ENCODE measurements at regions not wholly inside any gene's neighbourhood (a gene's known extent, or its start where the extent isn't known, plus 50 kb on each side); places are given as distances from the start of the nearest gene placed in this dataset.

GRCh38 chr11:131253142-131253655 lies 117.2 kb upstream of the NTM start:
- FAIRE-seq, result no peak
- no peak for TF ChIP-seq CTCF (IDR thresholded peaks at IDR 0.05; ENCODE audit: insufficient read depth, missing control alignments)
- DNase-seq (ENCODE audit: insufficient read length, low spot score), result no peak

GRCh38 chr11:131253656-131254151 lies 116.7 kb upstream of the NTM start:
- TF ChIP-seq CTCF (IDR thresholded peaks at IDR 0.05; ENCODE audit: insufficient read depth, missing control alignments), result no peak
- no peak for DNase-seq (ENCODE audit: insufficient read length, low spot score)
- FAIRE-seq, result no peak

- no peak for FAIRE-seq
Observed at GRCh38 chr11:131254254-131254653, 116.2 kb upstream of the NTM start.

GRCh38 chr11:131274233-131274632 lies 96.2 kb upstream of the NTM start:
- FAIRE-seq, result no peak

More at GRCh38 chr11:131254254-131254653, 116.2 kb upstream of the NTM start:
- no peak for TF ChIP-seq CTCF (IDR thresholded peaks at IDR 0.05; ENCODE audit: insufficient read depth, missing control alignments)
- no peak for DNase-seq (ENCODE audit: insufficient read length, low spot score)

GRCh38 chr11:131275580-131275979 lies 94.8 kb upstream of the NTM start:
- DNase-seq (ENCODE audit: insufficient read length, low spot score), result no peak
- no peak for FAIRE-seq

More at GRCh38 chr11:131274233-131274632, 96.2 kb upstream of the NTM start:
- DNase-seq (ENCODE audit: insufficient read length, low spot score), result no peak
- TF ChIP-seq CTCF (IDR thresholded peaks at IDR 0.05; ENCODE audit: insufficient read depth, missing control alignments), result no peak

GRCh38 chr11:131278472-131278871 lies 91.9 kb upstream of the NTM start:
- FAIRE-seq, result no peak
- DNase-seq (ENCODE audit: insufficient read length, low spot score), result no peak
- no peak for TF ChIP-seq CTCF (IDR thresholded peaks at IDR 0.05; ENCODE audit: insufficient read depth, missing control alignments)

More at GRCh38 chr11:131275580-131275979, 94.8 kb upstream of the NTM start:
- no peak for TF ChIP-seq CTCF (IDR thresholded peaks at IDR 0.05; ENCODE audit: insufficient read depth, missing control alignments)

GRCh38 chr11:131279654-131280384 lies 90.6 kb upstream of the NTM start:
- DNase-seq (ENCODE audit: insufficient read length, low spot score) (no peak), FAIRE-seq (no peak)
- TF ChIP-seq CTCF (IDR thresholded peaks at IDR 0.05; ENCODE audit: insufficient read depth, missing control alignments), result no peak

Measured in D721Med (cell line).